HEK293T (cell line): ENCODE measurements at regions not wholly inside any gene's neighbourhood (a gene's known extent, or its start where the extent isn't known, plus 50 kb on each side); places are given as distances from the start of the nearest gene placed in this dataset.

Experiments used
- CTCF ChIA-PET: fragments of 350-600 bp; formaldehyde crosslinking; extraction: SDS; loops from one replicate; lab custom pipeline; 2021; ENCODE audit warnings: antibody characterized with exemption, inconsistent platforms; lab: Yijun Ruan, JAX
- POLR2A ChIA-PET: fragments of 350-600 bp; formaldehyde crosslinking; extraction: SDS; loops from one replicate; lab custom pipeline; 2020; ENCODE audit warnings: antibody characterized with exemption, inconsistent platforms; lab: Yijun Ruan, JAX
- DNase-seq: peaks from one replicate; pipeline ENCODE4 v3.0.0; 2012; ENCODE audit warnings: mixed read lengths; ENCODE audit errors: extremely low spot score
- ARNT ChIP-seq: fragments of 450-650 bp; IDR thresholded peaks from 2 replicates; pipeline ENCODE4 v1.6.1; 2017; ENCODE audit warnings: mild to moderate bottlenecking
- BHLHE40 ChIP-seq: fragments of 450-650 bp; IDR thresholded peaks from 2 replicates; pipeline ENCODE4 v1.6.1; 2016; ENCODE audit warnings: mild to moderate bottlenecking, moderate library complexity, borderline replicate concordance
- CTBP1 ChIP-seq: fragments of 450-650 bp; IDR thresholded peaks from 2 replicates; pipeline ENCODE4 v1.6.1; 2016; ENCODE audit warnings: borderline replicate concordance
- ELF4 ChIP-seq: fragments of 450-650 bp; IDR thresholded peaks from 2 replicates; pipeline ENCODE4 v1.6.1; 2017; ENCODE audit warnings: antibody characterized with exemption
- FOXA1 ChIP-seq: fragments of 450-650 bp; IDR thresholded peaks from 2 replicates; pipeline ENCODE4 v1.6.1; 2016; ENCODE audit warnings: mild to moderate bottlenecking
- FOXK2 ChIP-seq: fragments of 450-650 bp; IDR thresholded peaks from 2 replicates; pipeline ENCODE4 v1.6.1; 2016; ENCODE audit warnings: mild to moderate bottlenecking
- FOXM1 ChIP-seq: fragments of 450-650 bp; IDR thresholded peaks from 2 replicates; pipeline ENCODE4 v1.6.1; 2017; ENCODE audit warnings: mild to moderate bottlenecking, borderline replicate concordance
- HDGF ChIP-seq: fragments of 450-650 bp; IDR thresholded peaks from 2 replicates; pipeline ENCODE4 v1.6.1; 2017; ENCODE audit warnings: antibody characterized with exemption, borderline replicate concordance
- L3MBTL2 ChIP-seq: fragments of 450-650 bp; conservative IDR thresholded peaks from 2 replicates; pipeline ENCODE4 v1.6.1; 2016; ENCODE audit warnings: mild to moderate bottlenecking
- LEF1 ChIP-seq: fragments of 450-650 bp; IDR thresholded peaks from 2 replicates; pipeline ENCODE4 v1.6.1; 2017; ENCODE audit warnings: mild to moderate bottlenecking, borderline replicate concordance
- NFRKB ChIP-seq: fragments of 450-650 bp; IDR thresholded peaks from 2 replicates; pipeline ENCODE4 v1.6.1; 2016; ENCODE audit warnings: mild to moderate bottlenecking, moderate library complexity
- SP1 ChIP-seq: fragments of 450-650 bp; IDR thresholded peaks from 2 replicates; pipeline ENCODE4 v1.6.1; 2017
- SUZ12 ChIP-seq: fragments of 450-650 bp; IDR thresholded peaks from 2 replicates; pipeline ENCODE4 v1.6.1; 2016; ENCODE audit warnings: mild to moderate bottlenecking
- TARDBP ChIP-seq: fragments of 450-650 bp; IDR thresholded peaks from 2 replicates; pipeline ENCODE4 v1.6.1; 2016
- ZNF384 ChIP-seq: fragments of 450-650 bp; IDR thresholded peaks from 2 replicates; pipeline ENCODE4 v1.6.1; 2016
- TF ChIP-seq, protein P1 (sequence below): fragments of 450-650 bp; IDR thresholded peaks from 2 replicates; pipeline ENCODE4 v1.6.1; 2016

- DNase-seq, result no peak
- POLR2A ChIA-PET, result no interaction called here
- CTCF ChIA-PET, result no interaction called here
- TF ChIP-seq ZNF384, result no peak
- TF ChIP-seq FOXM1, result no peak
- no peak for TF ChIP-seq ARNT
- TF ChIP-seq, protein P1, sequence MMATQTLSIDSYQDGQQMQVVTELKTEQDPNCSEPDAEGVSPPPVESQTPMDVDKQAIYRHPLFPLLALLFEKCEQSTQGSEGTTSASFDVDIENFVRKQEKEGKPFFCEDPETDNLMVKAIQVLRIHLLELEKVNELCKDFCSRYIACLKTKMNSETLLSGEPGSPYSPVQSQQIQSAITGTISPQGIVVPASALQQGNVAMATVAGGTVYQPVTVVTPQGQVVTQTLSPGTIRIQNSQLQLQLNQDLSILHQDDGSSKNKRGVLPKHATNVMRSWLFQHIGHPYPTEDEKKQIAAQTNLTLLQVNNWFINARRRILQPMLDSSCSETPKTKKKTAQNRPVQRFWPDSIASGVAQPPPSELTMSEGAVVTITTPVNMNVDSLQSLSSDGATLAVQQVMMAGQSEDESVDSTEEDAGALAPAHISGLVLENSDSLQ, result no peak
- no peak for TF ChIP-seq NFRKB
- TF ChIP-seq BHLHE40, result no peak
- no peak for TF ChIP-seq HDGF
- TF ChIP-seq ELF4, result no peak
- TF ChIP-seq TARDBP, result no peak
- TF ChIP-seq LEF1, result no peak
- no peak for TF ChIP-seq CTBP1
These were observed 128.8 kb upstream of the TMEM132C start for GRCh38 chr12:128138125-128138524.

- no peak for DNase-seq
- CTCF ChIA-PET, result no interaction called here
- POLR2A ChIA-PET, result no interaction called here
- TF ChIP-seq SUZ12 (no peak), L3MBTL2 (no peak), FOXM1 (no peak), FOXK2 (no peak)
These were observed 126.4 kb upstream of the TMEM132C start for GRCh38 chr12:128140551-128140950.

GRCh38 chr12:128150961-128151360, 116.0 kb upstream of the TMEM132C start:
- ChIA-PET CTCF (no interaction called here), POLR2A (no interaction called here)
- no peak for TF ChIP-seq SUZ12
- TF ChIP-seq, protein P1, result no peak
- TF ChIP-seq CTBP1, result no peak
- TF ChIP-seq NFRKB, result no peak
- TF ChIP-seq FOXM1, result no peak
- no peak for TF ChIP-seq ELF4
- no peak for TF ChIP-seq LEF1
- no peak for TF ChIP-seq SP1
- no peak for TF ChIP-seq HDGF
- TF ChIP-seq BHLHE40, result no peak
- TF ChIP-seq TARDBP, result no peak
- no peak for TF ChIP-seq ZNF384
- no peak for TF ChIP-seq FOXK2
- no peak for TF ChIP-seq FOXA1
- no peak for TF ChIP-seq ARNT
- no peak for TF ChIP-seq L3MBTL2
- no peak for DNase-seq

GRCh38 chr12:128155571-128155970, 111.4 kb upstream of the TMEM132C start:
- TF ChIP-seq NFRKB (no peak), ARNT (no peak), L3MBTL2 (no peak), FOXK2 (no peak), ZNF384 (no peak), SP1 (no peak), FOXM1 (no peak), TARDBP (no peak), SUZ12 (no peak), HDGF (no peak), FOXA1 (no peak), CTBP1 (no peak), ELF4 (no peak), LEF1 (no peak), BHLHE40 (no peak)
- TF ChIP-seq, protein P1, result no peak
- DNase-seq, result no peak
- ChIA-PET POLR2A (no interaction called here), CTCF (no interaction called here)

- POLR2A ChIA-PET, result no interaction called here
- TF ChIP-seq HDGF (no peak), ARNT (no peak), ZNF384 (no peak), TARDBP (no peak), FOXA1 (no peak), L3MBTL2 (no peak), LEF1 (no peak), FOXK2 (no peak), NFRKB (no peak), FOXM1 (no peak), CTBP1 (no peak), ELF4 (no peak), BHLHE40 (no peak), SP1 (no peak), SUZ12 (no peak)
- TF ChIP-seq, protein P1, result no peak
- CTCF ChIA-PET, result no interaction called here
- no peak for DNase-seq
These were observed 103.9 kb upstream of the TMEM132C start for GRCh38 chr12:128163086-128163485.

DNA sequence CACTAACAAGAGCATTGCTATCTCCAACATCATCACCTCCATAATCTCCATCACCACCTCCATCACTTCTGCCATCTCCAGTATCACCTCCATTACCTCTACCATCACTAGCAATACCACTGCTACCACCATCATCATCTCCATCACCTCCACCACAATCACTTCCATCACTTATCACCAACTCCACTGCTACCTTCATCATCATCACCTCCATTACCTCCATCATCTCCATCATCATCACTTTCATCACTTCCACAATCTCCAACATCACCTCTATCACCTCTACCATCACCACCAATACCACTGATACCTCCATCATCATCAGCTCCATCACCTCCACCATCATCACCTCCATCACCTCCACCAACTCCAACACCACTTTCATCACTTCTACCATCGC, 102.4 kb upstream of the TMEM132C start:
- CTCF ChIA-PET, result no interaction called here
- POLR2A ChIA-PET, result no interaction called here
- TF ChIP-seq ZNF384 (no peak), CTBP1 (0 out of 2 replicates have a peak, but pooled peaks have one; percentile 12)
- no peak for DNase-seq
